HG02798 (cell line): ENCODE measurements at regions not wholly inside any gene's neighbourhood (a gene's known extent, or its start where the extent isn't known, plus 50 kb on each side); places are given as distances from the start of the nearest gene placed in this dataset.

Experiments used
- ATAC-seq: cut with Tn5 transposase; IDR thresholded peaks from one replicate; pipeline ENCODE4 v1.9.1; 2021; ENCODE audit warnings: mild to moderate bottlenecking; ENCODE audit not compliant: unreplicated experiment, poor library complexity

DNA sequence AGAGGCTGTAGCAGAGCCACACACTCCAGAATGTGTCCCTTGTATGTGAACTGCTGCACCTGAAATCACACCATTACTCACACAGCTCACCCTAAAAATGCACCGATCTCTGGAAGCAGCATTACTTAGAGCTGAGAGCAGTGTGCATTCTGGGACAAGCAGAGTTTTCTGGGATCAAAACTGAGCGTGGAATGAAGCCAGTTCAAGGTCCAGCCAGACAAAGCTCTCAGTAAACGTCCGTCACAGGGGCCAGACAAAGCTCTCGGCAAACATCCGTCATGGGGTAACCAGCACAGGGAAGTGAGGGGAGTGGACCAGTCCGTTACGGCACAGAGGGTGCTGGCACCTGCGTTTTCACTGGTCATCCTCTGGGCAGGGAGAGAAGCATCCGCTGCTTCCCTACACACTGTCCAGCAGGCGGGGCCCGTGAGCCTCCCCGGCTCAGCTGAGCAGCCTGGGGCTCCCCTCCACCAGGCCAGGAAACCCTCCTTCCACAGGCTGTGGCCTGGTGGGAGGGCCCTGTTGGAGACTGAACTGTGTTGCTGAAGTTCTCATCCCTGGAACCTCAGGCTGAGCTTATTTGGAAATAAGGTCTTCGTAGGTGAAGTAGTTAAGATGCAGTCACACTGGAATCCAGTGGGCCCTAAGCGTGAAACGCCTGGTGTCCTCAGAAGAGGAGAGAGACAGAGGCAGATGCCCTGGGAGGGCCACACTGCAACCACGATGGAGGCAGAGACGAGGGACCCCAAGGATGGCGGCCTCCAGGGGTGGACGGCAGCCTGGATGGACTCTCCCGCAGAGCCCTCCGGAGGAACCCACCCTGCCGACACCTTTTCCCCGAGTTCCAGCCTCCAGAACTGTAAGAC, 883.9 kb downstream of the BRD1 start:
- ATAC-seq, result no peak

DNA sequence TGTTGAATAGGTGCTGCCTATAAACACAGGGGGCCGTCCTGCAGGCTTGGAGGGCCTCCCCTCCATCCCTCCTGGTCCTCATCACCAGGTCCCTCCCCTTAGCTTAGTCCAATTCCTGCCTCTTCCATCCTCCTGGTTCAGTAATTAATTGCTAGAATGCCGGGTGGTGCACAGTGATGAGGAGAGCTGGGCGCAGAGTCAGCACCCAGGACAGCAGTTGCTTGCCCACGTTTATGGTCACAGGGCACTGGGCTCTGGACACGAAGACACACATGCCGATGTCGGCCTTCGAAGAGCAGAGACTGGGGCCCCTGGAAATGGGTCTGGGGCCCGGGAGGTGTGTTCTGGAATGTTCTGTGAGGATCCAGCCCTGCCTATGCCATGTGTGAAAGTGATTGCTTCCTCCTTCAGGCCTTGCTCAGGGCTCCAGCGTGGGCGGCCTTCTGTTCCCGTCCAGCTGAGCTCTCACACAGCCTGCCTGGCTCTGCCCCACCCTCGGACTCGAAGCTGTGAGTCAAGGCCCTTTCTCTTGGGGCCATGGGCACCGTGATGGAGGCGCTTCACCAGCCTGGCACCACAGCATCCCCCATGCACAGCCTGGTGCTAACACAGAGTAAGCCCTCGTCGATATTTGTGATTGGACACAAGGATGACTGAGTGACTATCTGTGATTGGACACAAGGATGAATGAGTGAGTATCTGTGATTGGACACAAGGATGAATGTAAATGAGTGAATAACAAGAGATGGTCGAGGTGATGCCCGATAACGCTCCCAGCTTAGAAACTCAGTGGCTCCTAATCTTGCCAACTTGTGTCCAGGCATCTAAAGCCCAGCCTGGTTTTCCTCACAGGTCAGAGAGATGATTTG, 884.7 kb downstream of the BRD1 start:
- no peak for ATAC-seq

DNA sequence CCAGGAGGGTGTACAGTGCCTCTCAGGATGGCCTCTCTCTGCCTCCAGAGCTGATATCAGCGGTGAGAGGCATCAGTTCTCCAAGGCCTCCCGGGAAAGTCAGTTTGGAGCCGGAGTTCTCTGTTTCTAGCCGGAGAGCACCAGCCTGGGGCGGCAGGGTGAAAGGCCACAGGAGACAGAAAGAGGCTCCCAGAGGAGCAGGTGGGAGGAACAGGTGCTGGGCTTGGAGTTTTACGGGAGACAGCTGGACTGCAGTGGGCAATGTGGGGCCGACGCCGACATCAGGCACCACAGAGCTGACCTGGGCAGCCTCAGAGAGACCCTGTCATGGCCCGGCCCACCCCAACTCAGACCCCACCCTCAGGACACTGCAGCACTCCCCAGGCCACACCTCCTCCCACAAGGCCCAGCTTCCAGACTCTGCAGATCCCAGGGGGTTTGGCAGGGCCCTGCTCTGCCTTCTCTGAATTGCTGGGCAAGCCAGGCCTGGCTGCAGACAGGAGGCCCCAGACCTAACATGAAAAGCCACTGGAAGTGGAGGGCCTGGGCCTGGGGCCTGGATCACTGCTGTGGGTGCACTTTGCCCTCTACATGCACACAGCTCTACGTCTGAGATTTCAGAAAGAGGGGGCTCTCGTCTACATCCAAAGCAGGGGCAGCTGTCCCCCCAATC, 885.6 kb downstream of the BRD1 start:
- ATAC-seq, result no peak

DNA sequence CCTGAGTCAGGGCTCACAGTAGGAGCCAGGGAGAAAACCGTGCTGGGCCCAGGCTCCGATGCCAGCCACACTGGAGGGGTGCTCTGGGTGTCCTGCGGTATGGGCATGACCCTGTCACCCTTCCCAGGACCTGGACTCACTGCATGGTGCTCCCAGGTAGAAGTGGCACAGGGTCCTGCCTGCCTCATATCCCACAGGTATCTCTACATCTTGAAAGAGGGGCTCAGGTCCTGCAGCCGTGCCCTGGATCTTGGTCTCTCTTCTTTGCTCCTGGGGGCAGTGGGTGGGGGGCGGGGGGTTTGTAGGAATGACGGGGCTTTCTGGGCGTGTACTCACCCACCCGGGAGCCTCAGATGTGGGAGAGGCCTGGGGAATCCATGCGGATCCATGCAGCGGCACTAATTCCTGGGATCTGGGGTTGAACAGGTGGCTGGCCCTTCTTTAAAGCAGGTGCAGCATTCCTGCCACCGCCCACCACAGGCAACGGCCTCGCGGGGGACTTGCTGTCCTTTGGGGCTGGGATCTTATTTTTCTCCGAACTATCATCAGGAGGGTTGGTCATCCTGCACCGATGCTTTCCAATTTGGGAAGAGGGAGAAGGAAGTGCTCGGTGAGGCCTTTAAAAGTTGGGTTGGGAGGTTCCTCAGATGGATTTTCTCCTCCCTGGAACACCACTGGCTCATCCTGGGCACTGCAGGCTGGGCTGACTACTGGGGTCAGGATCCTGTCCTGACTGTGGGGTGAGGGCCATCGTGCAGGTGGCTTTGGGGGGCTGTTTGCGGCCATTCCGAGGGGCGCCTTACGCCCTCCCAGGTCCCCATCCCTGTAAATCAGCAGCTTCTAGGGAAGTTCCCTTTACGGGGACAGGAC, 886.4 kb downstream of the BRD1 start:
- ATAC-seq, result no peak

DNA sequence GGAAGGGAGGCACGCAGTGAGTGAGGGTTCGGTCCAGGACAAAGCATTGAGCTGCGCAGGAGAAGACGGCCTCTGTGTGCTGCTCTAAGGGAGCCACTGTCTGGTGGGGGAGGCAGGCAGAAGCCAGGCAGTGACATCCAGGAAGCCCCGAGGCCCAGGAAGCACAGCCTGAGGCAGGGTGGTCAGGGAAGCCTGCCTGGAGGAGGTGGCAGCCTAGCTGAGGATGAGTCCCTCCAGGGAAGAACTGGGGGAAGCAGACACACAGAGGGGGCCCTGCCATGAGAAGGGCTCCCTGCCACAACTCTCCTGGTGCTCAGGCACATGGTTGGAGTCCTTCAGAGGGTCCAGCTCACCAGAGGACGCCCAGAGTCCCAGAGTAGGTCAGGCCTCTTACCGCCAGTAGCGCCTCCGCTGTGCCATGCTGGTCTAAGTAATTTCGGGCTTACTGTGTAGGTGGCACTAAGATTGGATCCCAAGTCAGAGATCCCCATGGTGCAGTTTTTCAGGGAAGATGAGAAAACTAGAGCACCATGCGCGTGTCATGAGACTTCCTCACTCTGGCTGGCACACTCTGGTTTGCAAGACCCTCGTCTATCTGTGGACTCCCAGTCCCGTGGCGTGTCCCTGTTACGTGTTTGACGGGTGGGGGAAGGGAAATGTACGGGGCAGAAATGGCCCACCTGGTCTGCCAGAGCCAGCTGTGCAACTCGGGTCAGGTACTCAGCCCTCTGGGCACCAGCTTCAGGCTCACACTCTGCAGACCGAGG, 887.2 kb downstream of the BRD1 start:
- ATAC-seq, result no peak

DNA sequence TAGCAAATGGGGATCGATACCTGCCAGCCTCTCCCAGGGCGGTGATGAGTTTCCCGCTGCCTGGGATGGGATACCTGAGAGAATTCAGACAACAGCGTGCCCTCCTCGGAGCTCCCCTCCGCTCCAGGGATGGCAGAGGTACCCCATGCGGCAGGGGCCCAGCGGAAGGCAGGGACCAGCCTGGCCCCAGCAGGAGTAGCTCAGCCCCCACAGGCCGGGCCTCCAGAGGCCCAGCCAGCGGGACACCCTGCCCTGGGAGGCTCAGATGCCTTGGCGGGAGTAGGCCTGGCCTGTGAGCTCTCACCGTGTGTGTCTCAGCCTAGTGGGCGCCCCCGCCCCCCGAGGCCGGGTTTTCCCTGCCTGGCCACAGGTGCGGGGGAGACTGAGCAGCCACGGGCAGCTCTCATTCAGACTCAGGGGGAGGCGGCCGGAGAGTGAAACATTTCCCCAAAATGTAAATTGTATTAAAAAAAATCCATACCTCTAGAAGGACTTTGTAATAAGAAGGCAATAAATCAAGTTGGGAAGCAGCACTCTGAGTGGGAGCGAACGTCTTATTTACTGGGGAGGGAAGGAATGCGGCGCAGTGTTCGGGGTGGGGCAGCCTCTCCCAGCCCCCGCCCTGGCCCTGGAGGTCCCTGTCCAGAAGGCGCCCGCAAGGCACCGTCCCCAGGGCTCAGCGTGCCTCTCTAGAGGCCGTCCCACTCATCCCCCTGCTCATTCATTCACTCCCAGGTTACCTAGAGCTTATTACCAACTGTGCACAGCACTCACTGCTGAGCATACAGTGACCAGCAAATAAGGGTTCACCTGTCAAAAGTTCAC, 888.0 kb downstream of the BRD1 start:
- no peak for ATAC-seq

DNA sequence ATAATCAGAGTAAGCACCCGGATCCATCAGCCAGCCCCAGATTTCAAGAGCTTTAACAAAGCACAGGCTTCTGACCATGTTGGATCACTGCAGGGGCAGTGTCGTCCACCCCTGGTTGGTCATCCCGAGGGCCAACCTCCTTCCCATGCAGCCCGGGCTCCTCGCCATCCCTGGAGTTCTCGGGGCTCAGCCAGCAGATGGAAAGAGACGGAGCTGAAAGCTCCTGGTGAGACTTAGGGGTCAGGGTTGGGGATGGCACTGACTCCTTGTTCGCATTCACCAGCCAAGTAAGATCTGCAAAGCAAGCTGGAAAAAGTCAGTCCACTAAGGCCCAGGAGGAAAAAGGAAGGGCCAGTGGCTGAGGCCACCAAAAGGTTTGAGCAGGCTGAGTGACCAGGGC, 888.9 kb downstream of the BRD1 start:
- ATAC-seq, result no peak

DNA sequence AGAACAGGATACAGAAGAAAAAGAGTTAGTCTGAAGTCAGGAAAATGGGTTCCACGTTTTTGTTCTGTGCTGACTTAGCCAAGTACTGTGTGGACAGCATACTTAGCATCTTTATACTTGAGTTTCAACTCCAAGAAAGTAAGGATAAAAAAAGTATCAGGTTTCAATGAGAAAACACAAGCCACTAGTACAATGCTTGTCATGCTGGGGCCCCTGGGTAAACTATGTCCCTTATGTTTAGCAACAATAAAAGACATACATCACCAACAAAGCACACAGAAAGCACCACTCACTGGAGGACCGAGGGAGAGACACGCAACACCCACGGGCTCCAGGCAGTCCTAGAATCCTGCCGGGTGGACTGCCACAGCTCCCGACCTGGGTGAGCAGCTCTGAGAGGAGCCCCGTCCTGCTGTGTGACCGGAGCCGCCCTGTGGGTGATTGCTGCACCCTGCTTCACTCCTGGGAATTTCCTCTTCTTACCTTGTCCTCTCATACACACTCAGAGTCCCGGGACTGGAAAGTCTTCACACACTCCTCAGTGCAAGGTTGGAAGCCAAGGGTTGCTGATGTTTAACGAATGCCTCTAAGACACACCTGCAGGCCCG, 890.5 kb downstream of the BRD1 start:
- no peak for ATAC-seq

DNA sequence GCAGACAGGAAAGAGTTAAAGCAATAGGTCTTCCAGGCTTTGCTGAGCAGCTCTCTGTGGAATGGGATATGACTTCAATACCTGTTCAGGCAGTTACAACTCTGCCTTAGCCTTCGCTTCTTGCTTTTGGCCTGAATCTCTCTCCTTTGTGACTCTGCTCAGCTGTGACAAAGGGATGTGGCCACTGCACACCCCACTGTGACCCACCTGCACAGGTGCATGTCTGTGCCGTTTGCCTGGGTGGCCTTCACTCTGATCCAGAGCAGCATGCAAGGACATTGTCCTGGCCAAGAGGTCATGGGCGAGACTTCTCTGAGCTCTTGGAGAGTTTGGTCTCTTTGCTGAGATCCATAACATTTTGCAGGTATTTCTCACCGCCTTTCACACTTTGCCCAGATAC, 891.3 kb downstream of the BRD1 start:
- ATAC-seq, result no peak

DNA sequence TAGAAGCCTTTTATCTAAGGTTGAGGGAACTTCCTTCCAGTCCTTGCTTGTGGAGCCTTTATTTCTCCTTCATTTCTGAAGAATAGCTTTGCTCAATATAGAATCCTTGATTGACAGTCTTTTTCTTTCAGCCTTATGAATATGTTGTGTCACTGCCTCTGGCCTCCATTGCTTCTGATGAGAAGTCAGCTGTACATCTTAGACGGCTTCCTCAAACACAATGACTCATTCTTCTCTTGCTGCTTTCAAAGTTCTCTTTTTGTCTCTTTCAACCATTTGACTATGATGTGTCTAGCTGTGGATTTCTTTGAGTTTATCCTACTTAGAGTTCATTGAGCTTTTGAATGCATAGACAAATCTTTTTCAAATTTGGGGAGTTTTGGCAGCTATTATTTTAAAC, 893.2 kb downstream of the BRD1 start:
- ATAC-seq, result no peak

DNA sequence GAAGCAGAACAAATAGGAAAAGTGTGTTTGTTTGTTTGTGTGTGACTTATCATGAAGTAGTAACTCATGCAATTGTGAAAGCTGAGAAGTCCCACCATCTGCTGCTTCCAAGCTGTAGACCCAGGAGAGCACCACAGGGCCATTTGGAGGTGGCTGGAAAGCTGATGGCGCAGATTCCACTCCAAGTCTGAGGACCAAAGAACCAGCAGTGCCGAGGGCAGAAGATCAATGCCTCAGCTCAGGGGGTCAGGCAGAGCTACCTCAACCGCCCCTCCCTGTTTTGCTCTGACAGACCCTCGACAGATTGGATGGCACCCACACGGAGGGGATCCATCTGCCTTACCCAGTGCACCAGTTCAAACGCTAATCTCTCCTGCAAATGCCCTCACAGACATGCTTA, 896.2 kb downstream of the BRD1 start:
- ATAC-seq, result no peak

DNA sequence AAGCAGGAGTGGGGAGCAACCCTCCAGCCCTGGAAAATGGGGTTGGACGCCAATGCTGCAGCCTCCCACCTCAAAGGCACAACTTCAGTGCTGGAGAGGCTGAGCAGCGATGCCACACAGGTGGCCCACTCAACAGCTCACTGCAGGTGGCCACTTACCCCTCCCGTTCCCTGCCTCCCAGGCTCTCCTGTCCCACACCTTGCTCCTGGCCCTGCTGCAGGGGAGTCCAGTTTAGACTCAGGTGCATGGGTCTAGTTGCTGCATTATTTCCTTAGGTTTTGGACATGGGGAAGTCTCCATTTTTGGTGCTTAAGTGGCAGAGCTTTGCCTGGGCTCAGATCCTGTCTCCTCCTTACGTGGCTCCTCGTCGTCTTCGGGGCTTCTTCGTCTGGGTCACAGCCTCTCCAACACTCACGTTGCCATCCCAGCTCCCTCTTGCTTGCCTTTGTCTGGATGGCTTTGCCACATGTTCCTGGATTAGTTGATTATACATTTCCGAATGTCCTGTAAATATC, 898.3 kb downstream of the BRD1 start:
- ATAC-seq, result no peak

DNA sequence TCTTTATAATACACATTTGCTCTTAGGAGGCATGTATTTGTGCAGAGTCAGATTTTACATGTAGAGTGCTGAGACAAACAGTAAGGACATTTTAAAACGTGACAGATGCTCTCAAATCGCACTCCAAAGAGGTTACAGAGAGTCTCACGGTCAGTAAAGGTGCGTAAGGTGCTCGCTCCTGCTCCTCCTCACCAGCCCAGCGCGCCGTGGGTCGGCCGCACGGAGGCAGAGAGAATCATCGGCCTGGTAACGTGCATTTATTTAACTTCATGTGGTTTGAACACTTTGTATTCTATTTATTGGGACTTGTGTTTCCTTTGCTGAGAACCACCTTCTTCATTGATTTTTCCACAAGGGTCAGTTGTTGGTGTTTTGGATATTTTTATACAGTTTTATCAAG, 900.1 kb downstream of the BRD1 start:
- no peak for ATAC-seq

DNA sequence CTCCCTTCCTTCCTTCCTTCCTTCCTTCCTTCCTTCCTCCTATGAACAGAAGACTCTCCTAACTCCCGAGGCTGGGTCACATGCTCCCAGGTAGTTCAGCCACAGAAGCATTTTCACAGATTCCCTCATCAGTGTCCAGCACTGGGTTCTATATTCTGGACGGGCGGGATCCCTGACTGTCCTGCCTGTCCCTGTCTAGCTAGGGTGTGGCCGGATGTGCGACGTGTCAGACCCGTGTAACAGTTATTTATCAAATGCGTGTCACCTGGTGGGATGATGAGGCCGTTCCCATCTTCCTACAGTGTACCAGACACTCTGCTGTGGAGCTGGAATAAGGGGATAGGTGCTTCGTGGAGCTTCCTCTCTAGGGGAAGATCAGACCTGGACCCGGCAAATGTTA, 901.0 kb downstream of the BRD1 start:
- no peak for ATAC-seq

DNA sequence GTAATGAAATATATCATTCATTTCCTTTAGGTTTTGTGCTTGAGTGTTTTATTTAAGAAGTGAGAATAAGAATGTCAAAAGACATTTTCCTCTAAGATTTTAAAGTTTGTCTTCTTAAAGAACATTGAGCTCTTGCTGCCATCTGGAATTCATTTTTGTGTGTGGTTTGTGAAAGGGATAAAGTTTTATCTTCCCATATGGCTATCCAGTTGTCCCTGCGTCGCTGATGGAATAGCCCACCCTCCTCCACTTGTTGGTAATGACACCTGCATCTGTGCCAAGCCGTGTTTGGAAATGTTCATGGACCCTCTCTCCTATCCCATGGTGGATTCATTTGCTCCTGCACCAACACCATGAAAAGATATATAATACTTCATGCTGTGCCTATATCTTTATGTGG, 901.5 kb downstream of the BRD1 start:
- ATAC-seq, result no peak

DNA sequence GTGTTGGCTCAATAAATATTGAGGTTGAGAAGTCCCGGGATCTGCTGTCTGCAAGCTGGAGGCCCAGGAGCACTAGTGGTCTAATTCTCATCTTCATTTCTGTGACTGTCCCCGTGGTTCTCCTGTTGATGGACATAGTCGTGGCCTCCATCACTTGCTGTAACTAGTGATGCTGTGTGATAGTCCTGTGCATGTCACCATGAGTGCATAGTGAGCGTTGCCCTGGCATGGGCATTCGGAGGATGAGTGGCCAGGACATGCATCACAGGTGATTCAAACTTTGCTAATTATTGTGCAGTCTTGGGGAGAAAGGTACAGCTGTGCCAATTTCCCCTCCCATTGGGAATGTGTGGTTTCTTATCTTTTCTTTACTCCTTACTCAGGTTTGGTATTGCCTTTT, 902.2 kb downstream of the BRD1 start:
- ATAC-seq, result no peak

DNA sequence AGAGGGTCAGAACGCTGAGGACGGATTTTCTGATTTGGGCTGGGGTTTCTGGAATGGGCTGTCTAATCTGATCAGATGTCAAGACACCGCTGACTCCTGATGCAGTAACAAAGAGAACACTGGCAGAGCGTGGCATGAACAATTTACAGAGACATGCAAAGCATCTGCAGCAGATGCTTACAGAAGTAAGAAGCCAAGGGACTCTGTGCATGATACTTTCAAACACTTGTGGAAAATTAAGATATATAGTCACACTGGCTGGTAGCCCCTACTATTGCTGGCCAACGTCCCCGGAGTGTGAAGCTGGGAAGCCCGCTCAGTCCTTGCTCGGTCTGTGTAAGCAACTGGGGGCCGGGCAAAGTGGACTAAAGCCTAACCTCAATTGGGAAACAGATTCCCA, 903.7 kb downstream of the BRD1 start:
- ATAC-seq, result no peak
